ENCODE measurements at regions not wholly inside any gene's neighbourhood (a gene's known extent, or its start where the extent isn't known, plus 50 kb on each side); places are given as distances from the start of the nearest gene placed in this dataset.

GRCh38 chr2:195031411-195031810 lies 625.6 kb upstream of the SLC39A10 start:
- ATAC-seq (no peak), DNase-seq (ENCODE audit: low read depth, low spot score) (no peak)
- Histone ChIP-seq H3K79me2 (ENCODE audit: insufficient read depth, low read length) (no peaks in the 10 kb centered on the region), H3K9me3 (ENCODE audit: control insufficient read depth in 1 of 2, insufficient read depth in 1 of 2, low read depth in 1 of 2, low read length in 2 of 2) (no peaks in the 10 kb centered on the region), H3K4me1 (ENCODE audit: control insufficient read depth in 1 of 2, insufficient read depth in 2 of 2, low read length in 2 of 2) (no peaks in the 10 kb centered on the region), H3K4me3 (replicated peaks in 1 of 2; ENCODE audit: low read depth in 1 of 2, low read length in 2 of 2) (no peak overlapping the region), H2AFZ (ENCODE audit: low read depth, low read length, poor library complexity, severe bottlenecking) (no peak overlapping the region), H3K4me2 (ENCODE audit: low read length) (no peak overlapping the region), H3K36me3 (ENCODE audit: control insufficient read depth in 1 of 2, insufficient read depth in 2 of 2, low read length in 2 of 2) (no peaks in the 10 kb centered on the region), H4K20me1 (ENCODE audit: insufficient read depth) (no peaks in the 10 kb centered on the region), H3K9me2 (ENCODE audit: insufficient read depth) (no peaks in the 10 kb centered on the region), H3K9ac (ENCODE audit: low read length) (no peak overlapping the region), H3K27me3 (ENCODE audit: insufficient read depth, low read length) (no peaks in the 10 kb centered on the region), H3K27ac (ENCODE audit: low read depth, low read length) (no peak overlapping the region)
- ChIA-PET POLR2A (interaction anchor here (0.7 kb wide), 1 partner anchor 8 kb away, joined by 4 read pairs; no protein-coding TSS in a partner anchor), RAD21 (ENCODE audit: low non-redundant PET in 1 of 2, low total read pairs in 2 of 2, uncharacterized antibody in 2 of 2, unreplicated experiment in 2 of 2) (no interaction called here), CTCF (no interaction called here)
- TF ChIP-seq, protein P1, sequence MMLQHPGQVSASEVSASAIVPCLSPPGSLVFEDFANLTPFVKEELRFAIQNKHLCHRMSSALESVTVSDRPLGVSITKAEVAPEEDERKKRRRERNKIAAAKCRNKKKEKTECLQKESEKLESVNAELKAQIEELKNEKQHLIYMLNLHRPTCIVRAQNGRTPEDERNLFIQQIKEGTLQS (IDR thresholded peaks at IDR 0.05): no peak
- TF ChIP-seq CBX3 (IDR thresholded peaks at IDR 0.05; ENCODE audit: low read depth) (no peak), EGR1 (IDR thresholded peaks at IDR 0.05; ENCODE audit: low read depth) (no peak), RAD21 (IDR thresholded peaks at IDR 0.05; ENCODE audit: low read depth) (no peak), JUND (IDR thresholded peaks at IDR 0.05) (no peak), POLR2AphosphoS5 (IDR thresholded peaks at IDR 0.05; ENCODE audit: low read depth, low read length) (no peak), ZNF274 (IDR thresholded peaks at IDR 0.05; ENCODE audit: low read depth, low read length) (no peak), TCF7L2 (IDR thresholded peaks at IDR 0.05; ENCODE audit: borderline replicate concordance, extremely low read depth, insufficient read depth, insufficient read length) (no peak), SIN3A (IDR thresholded peaks at IDR 0.05; ENCODE audit: low read depth) (no peak)
- BruUV-seq (replicated peaks): no TSS peak
- intact Hi-C loops (cut with micrococcal nuclease): no loop called here

GRCh38 chr2:195029804-195030654 lies 627.0 kb upstream of the SLC39A10 start:
- DNase-seq (ENCODE audit: low read depth, low spot score): no peak
- Histone ChIP-seq H3K4me2 (ENCODE audit: low read length) (no peak overlapping the region), H3K27ac (ENCODE audit: low read depth, low read length) (no peak overlapping the region), H3K36me3 (ENCODE audit: control insufficient read depth in 1 of 2, insufficient read depth in 2 of 2, low read length in 2 of 2) (no peaks in the 10 kb centered on the region), H3K4me1 (ENCODE audit: control insufficient read depth in 1 of 2, insufficient read depth in 2 of 2, low read length in 2 of 2) (no peaks in the 10 kb centered on the region), H4K20me1 (ENCODE audit: insufficient read depth) (no peaks in the 10 kb centered on the region), H3K9me3 (ENCODE audit: control insufficient read depth in 1 of 2, insufficient read depth in 1 of 2, low read depth in 1 of 2, low read length in 2 of 2) (no peaks in the 10 kb centered on the region), H3K4me3 (replicated peaks in 1 of 2; ENCODE audit: low read depth in 1 of 2, low read length in 2 of 2) (no peak overlapping the region), H3K9me2 (ENCODE audit: insufficient read depth) (no peaks in the 10 kb centered on the region), H3K9ac (ENCODE audit: low read length) (no peak overlapping the region), H3K79me2 (ENCODE audit: insufficient read depth, low read length) (no peaks in the 10 kb centered on the region), H3K27me3 (ENCODE audit: insufficient read depth, low read length) (no peaks in the 10 kb centered on the region), H2AFZ (ENCODE audit: low read depth, low read length, poor library complexity, severe bottlenecking) (no peak overlapping the region)
- ChIA-PET RAD21 (ENCODE audit: low non-redundant PET in 1 of 2, low total read pairs in 2 of 2, uncharacterized antibody in 2 of 2, unreplicated experiment in 2 of 2) (no interaction called here), CTCF (no interaction called here), POLR2A (no interaction called here)
- no peak for ATAC-seq
- no peak for TF ChIP-seq RAD21 (IDR thresholded peaks at IDR 0.05; ENCODE audit: low read depth)
- no TSS peak for BruUV-seq (replicated peaks)
- intact Hi-C loops (cut with micrococcal nuclease): no loop called here

All from HCT116 (cell line).